MM.1S (cell line): ENCODE measurements at regions not wholly inside any gene's neighbourhood (a gene's known extent, or its start where the extent isn't known, plus 50 kb on each side); places are given as distances from the start of the nearest gene placed in this dataset.

Source experiments
- CTCF ChIP-seq: fragments of 300-600 bp; sonication (generic); IDR thresholded peaks from 2 replicates; pipeline ENCODE4 v1.5.1; 2016; ENCODE audit warnings: antibody characterized with exemption, low read length, mixed read lengths
- EZH2 ChIP-seq: fragments of 300-600 bp; sonication (generic); optimal IDR thresholded peaks from 2 replicates; pipeline ENCODE3; 2017; ENCODE audit warnings: low read depth, mild to moderate bottlenecking, antibody characterized with exemption, low read length, mixed read lengths

GRCh38 chr10:3578682-3579081 lies 206.3 kb downstream of the KLF6 start:
- TF ChIP-seq CTCF (no peak), EZH2 (no peak)
